ENCODE measurements at regions not wholly inside any gene's neighbourhood (a gene's known extent, or its start where the extent isn't known, plus 50 kb on each side); places are given as distances from the start of the nearest gene placed in this dataset.

- TF ChIP-seq POLR2A (IDR thresholded peaks at IDR 0.05) (no peak), POLR2AphosphoS5 (IDR thresholded peaks at IDR 0.05) (no peak), CTCF (IDR thresholded peaks at IDR 0.05) (no peak), EP300 (IDR thresholded peaks at IDR 0.05) (no peak)
These were observed 142.4 kb upstream of the RIPOR2 start for GRCh38 chr6:25078141-25078540.
